ENCODE measurements at regions not wholly inside any gene's neighbourhood (a gene's known extent, or its start where the extent isn't known, plus 50 kb on each side); places are given as distances from the start of the nearest gene placed in this dataset.

GRCh38 chr10:54908019-54908418 is 107.0 kb upstream of the PCDH15 start:
- Histone ChIP-seq H3K9me3 (ENCODE audit: severe bottlenecking) (no peaks in the 10 kb centered on the region), H3K36me3 (no peaks in the 10 kb centered on the region), H3K4me3 (ENCODE audit: low read depth, low read length) (no peak overlapping the region), H3K27ac (no peak overlapping the region), H3K27me3 (ENCODE audit: insufficient read depth, low read depth, severe bottlenecking) (peaks cover 3% of the 10 kb centered on the region)
- no peak for DNase-seq
- TF ChIP-seq CTCF (IDR thresholded peaks at IDR 0.05; ENCODE audit: low read depth, low read length): no peak

GRCh38 chr10:54906940-54907339 is 105.9 kb upstream of the PCDH15 start:
- no peak for DNase-seq
- TF ChIP-seq CTCF (IDR thresholded peaks at IDR 0.05; ENCODE audit: low read depth, low read length): no peak
- Histone ChIP-seq H3K27ac (no peak overlapping the region), H3K27me3 (ENCODE audit: insufficient read depth, low read depth, severe bottlenecking) (peaks cover 3% of the 10 kb centered on the region), H3K9me3 (ENCODE audit: severe bottlenecking) (no peaks in the 10 kb centered on the region), H3K4me3 (ENCODE audit: low read depth, low read length) (no peak overlapping the region), H3K36me3 (no peaks in the 10 kb centered on the region)

GRCh38 chr10:54905578-54906192 is 104.7 kb upstream of the PCDH15 start:
- no peak for TF ChIP-seq CTCF (IDR thresholded peaks at IDR 0.05; ENCODE audit: low read depth, low read length)
- Histone ChIP-seq H3K9me3 (ENCODE audit: severe bottlenecking) (no peaks in the 10 kb centered on the region), H3K27me3 (ENCODE audit: insufficient read depth, low read depth, severe bottlenecking) (peaks cover 3% of the 10 kb centered on the region), H3K4me3 (ENCODE audit: low read depth, low read length) (no peak overlapping the region), H3K36me3 (no peaks in the 10 kb centered on the region), H3K27ac (no peak overlapping the region)
- DNase-seq: no peak

GRCh38 chr10:54904833-54905232 is 103.8 kb upstream of the PCDH15 start:
- no peak for DNase-seq
- TF ChIP-seq CTCF (IDR thresholded peaks at IDR 0.05; ENCODE audit: low read depth, low read length): no peak
- H3K27ac ChIP-seq: no peak overlapping the region
- no peaks in the 10 kb centered on the region for H3K36me3 ChIP-seq
- no peak overlapping the region for H3K4me3 ChIP-seq (ENCODE audit: low read depth, low read length)
- peaks cover 3% of the 10 kb centered on the region for H3K27me3 ChIP-seq (ENCODE audit: insufficient read depth, low read depth, severe bottlenecking)
- no peaks in the 10 kb centered on the region for H3K9me3 ChIP-seq (ENCODE audit: severe bottlenecking)

- no peaks in the 10 kb centered on the region for H3K9me3 ChIP-seq (ENCODE audit: severe bottlenecking)
- H3K4me3 ChIP-seq (ENCODE audit: low read depth, low read length): no peak overlapping the region
- H3K27me3 ChIP-seq (ENCODE audit: insufficient read depth, low read depth, severe bottlenecking): peaks cover 3% of the 10 kb centered on the region
- no peak for DNase-seq
- H3K27ac ChIP-seq: no peak overlapping the region
- no peaks in the 10 kb centered on the region for H3K36me3 ChIP-seq
- no peak for TF ChIP-seq CTCF (IDR thresholded peaks at IDR 0.05; ENCODE audit: low read depth, low read length)
Measured at GRCh38 chr10:54903745-54904144, 102.7 kb upstream of the PCDH15 start.

GRCh38 chr10:54900584-54900983 is 99.6 kb upstream of the PCDH15 start:
- Histone ChIP-seq H3K36me3 (no peaks in the 10 kb centered on the region), H3K27me3 (ENCODE audit: insufficient read depth, low read depth, severe bottlenecking) (no peaks in the 10 kb centered on the region), H3K9me3 (ENCODE audit: severe bottlenecking) (no peaks in the 10 kb centered on the region), H3K27ac (no peak overlapping the region), H3K4me3 (ENCODE audit: low read depth, low read length) (no peak overlapping the region)
- TF ChIP-seq CTCF (IDR thresholded peaks at IDR 0.05; ENCODE audit: low read depth, low read length): no peak
- no peak for DNase-seq
